Fibroblast of lung (primary cell): ENCODE measurements at regions not wholly inside any gene's neighbourhood (a gene's known extent, or its start where the extent isn't known, plus 50 kb on each side); places are given as distances from the start of the nearest gene placed in this dataset.

ENCODE experiments used
- EZH2 ChIP-seq: IDR thresholded peaks from 2 replicates; pipeline ENCODE4 v1.5.1; 2012; ENCODE audit warnings: low read length, control low read depth, mild to moderate bottlenecking; ENCODE audit errors: missing control alignments
- TF ChIP-seq, protein P1 (sequence below), 2 donors: IDR thresholded peaks in 1 of 2; conservative IDR thresholded peaks in 1 of 2; 1 replicate in 1 of 2; 2 replicates in 1 of 2; pipeline ENCODE4 v1.5.1; 2011 to 2012; ENCODE audit warnings: low read length in 2 of 2, control low read depth in 1 of 2, inconsistent platforms in 1 of 2, low read depth in 1 of 2, mild to moderate bottlenecking in 1 of 2

DNA sequence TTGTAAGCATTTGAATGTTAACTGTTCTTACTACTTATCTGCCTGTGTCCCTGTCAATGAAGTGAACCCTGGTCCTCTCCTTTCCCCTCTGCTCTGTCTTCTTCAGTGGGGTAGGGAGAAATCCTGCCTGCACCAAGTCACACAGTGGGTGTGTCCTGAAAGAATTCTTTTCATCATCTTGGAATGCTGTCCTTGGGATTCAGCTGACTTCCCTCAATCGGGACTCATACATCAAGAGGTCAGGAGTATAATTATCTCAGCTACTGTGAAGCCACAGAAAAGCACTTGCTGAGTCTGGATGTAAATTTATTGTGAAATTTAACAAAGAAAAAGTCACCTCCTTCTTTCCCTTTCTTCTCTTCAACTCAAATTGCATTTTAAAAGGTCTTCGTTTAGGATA is 328.5 kb downstream of the SOX4 start:
- TF ChIP-seq, protein P1, sequence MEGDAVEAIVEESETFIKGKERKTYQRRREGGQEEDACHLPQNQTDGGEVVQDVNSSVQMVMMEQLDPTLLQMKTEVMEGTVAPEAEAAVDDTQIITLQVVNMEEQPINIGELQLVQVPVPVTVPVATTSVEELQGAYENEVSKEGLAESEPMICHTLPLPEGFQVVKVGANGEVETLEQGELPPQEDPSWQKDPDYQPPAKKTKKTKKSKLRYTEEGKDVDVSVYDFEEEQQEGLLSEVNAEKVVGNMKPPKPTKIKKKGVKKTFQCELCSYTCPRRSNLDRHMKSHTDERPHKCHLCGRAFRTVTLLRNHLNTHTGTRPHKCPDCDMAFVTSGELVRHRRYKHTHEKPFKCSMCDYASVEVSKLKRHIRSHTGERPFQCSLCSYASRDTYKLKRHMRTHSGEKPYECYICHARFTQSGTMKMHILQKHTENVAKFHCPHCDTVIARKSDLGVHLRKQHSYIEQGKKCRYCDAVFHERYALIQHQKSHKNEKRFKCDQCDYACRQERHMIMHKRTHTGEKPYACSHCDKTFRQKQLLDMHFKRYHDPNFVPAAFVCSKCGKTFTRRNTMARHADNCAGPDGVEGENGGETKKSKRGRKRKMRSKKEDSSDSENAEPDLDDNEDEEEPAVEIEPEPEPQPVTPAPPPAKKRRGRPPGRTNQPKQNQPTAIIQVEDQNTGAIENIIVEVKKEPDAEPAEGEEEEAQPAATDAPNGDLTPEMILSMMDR (conservative IDR thresholded peaks at IDR 0.05 in 1 of 2, IDR thresholded peaks at IDR 0.05 in 1 of 2; ENCODE audit: low read depth in 1 of 2, low read length in 2 of 2), result no peak
- TF ChIP-seq EZH2, result no peak
